Caco-2 (cell line): ENCODE measurements at regions not wholly inside any gene's neighbourhood (a gene's known extent, or its start where the extent isn't known, plus 50 kb on each side); places are given as distances from the start of the nearest gene placed in this dataset.

Source experiments
- BruUV-seq: library from RNA; stranded (reverse); fragments of 400-500 nt; replicated peaks from 2 replicates; lab custom pipeline; 2021; lab: Mats Ljungman, UMichigan
- CTCF ChIA-PET: fragments of 300-600 bp; sonication (Branson Sonifier 250); formaldehyde crosslinking; loops from one replicate; lab custom pipeline; 2022; ENCODE audit warnings: antibody characterized with exemption; lab: Charles Lee
- POLR2A ChIA-PET: fragments of 300-600 bp; sonication (Branson Sonifier 250); formaldehyde crosslinking; loops from one replicate; lab custom pipeline; 2022; ENCODE audit warnings: antibody characterized with exemption; lab: Charles Lee
- DNase-seq, 2 experiments: peaks; one replicate each; pipeline versions ENCODE4 v3.0.0 to v3.0.0-alpha.2; 2020 to 2022
- H3K27me3 ChIP-seq: replicated peaks from 2 replicates; pipeline ENCODE4 v1.6.0; 2011; ENCODE audit warnings: low read length; ENCODE audit not compliant: control insufficient read depth, insufficient read depth
- H3K36me3 ChIP-seq: 2 replicates; pipeline ENCODE4 v1.5.1; 2011; ENCODE audit warnings: low read length; ENCODE audit not compliant: control insufficient read depth, insufficient read depth
- H3K4me1 ChIP-seq: fragments of 250-450 bp; sonication (Bioruptor Pico); 2 replicates; pipeline ENCODE4 v1.5.1; 2020; ENCODE audit warnings: mild to moderate bottlenecking
- H3K4me3 ChIP-seq: 2 replicates; pipeline ENCODE4 v1.5.1; 2011; ENCODE audit warnings: low read depth, mild to moderate bottlenecking, control low read depth, low read length
- H3K9me3 ChIP-seq: fragments of 250-450 bp; sonication (Bioruptor Pico); 2 replicates; pipeline ENCODE4 v1.5.1; 2020; ENCODE audit warnings: mild to moderate bottlenecking, moderate library complexity
- H3K27ac Mint-ChIP-seq: one replicate; pipeline ENCODE4 v1.8.0; 2022; ENCODE audit warnings: mixed read lengths; ENCODE audit not compliant: unreplicated experiment
- H3K27me3 Mint-ChIP-seq: one replicate; pipeline ENCODE4 v1.8.0; 2022; ENCODE audit warnings: mixed read lengths; ENCODE audit not compliant: insufficient read depth, unreplicated experiment
- H3K36me3 Mint-ChIP-seq: one replicate; pipeline ENCODE4 v1.8.0; 2022; ENCODE audit warnings: mild to moderate bottlenecking, mixed read lengths; ENCODE audit not compliant: insufficient read depth, unreplicated experiment
- H3K4me1 Mint-ChIP-seq: one replicate; pipeline ENCODE4 v1.8.0; 2022; ENCODE audit warnings: low read depth, mixed read lengths; ENCODE audit not compliant: unreplicated experiment
- H3K4me3 Mint-ChIP-seq: one replicate; pipeline ENCODE4 v1.8.0; 2022; ENCODE audit warnings: mild to moderate bottlenecking, moderate library complexity, mixed read lengths; ENCODE audit not compliant: unreplicated experiment
- H3K9me3 Mint-ChIP-seq: one replicate; pipeline ENCODE4 v1.8.0; 2022; ENCODE audit warnings: mixed read lengths; ENCODE audit not compliant: unreplicated experiment
- CTCF ChIP-seq, 2 experiments: fragments of 200-600 bp in 1 of 2; IDR thresholded peaks; 1 replicate in 1 of 2; 2 replicates in 1 of 2; pipeline versions ENCODE4 v1.5.1 to v1.8.0; 2011 to 2022; ENCODE audit warnings: antibody characterized with exemption in 1 of 2, control low read depth in 1 of 2, inconsistent platforms in 1 of 2, low read depth in 1 of 2, low read length in 1 of 2, mild to moderate bottlenecking in 1 of 2, moderate library complexity in 1 of 2; ENCODE audit not compliant: insufficient read depth in 1 of 2, severe bottlenecking in 1 of 2, unreplicated experiment in 1 of 2
- intact Hi-C: fragments of 100-400 bp; cut with micrococcal nuclease; formaldehyde crosslinking; loops from one replicate; pipeline ENCODE4 v1.10.0; 2022; ENCODE audit not compliant: unreplicated experiment

GRCh38 chr3:3476669-3477068 is 297.2 kb upstream of the CRBN start:
- CTCF ChIA-PET: no interaction called here
- no peak for DNase-seq
- no TSS peak for BruUV-seq
- intact Hi-C loops: no loop called here
- H3K9me3 Mint-ChIP-seq: no peaks in the 10 kb centered on the region
- H3K4me3 Mint-ChIP-seq: no peak overlapping the region
- H3K4me1 Mint-ChIP-seq: no peaks in the 10 kb centered on the region
- Histone ChIP-seq H3K36me3 (no peaks in the 10 kb centered on the region), H3K9me3 (no peaks in the 10 kb centered on the region), H3K27me3 (no peaks in the 10 kb centered on the region), H3K4me3 (no peak overlapping the region), H3K4me1 (no peaks in the 10 kb centered on the region)
- peaks cover 8% of the 10 kb centered on the region for H3K27me3 Mint-ChIP-seq
- H3K36me3 Mint-ChIP-seq: no peaks in the 10 kb centered on the region
- no peak overlapping the region for H3K27ac Mint-ChIP-seq
- POLR2A ChIA-PET: no interaction called here
- no peak for TF ChIP-seq CTCF (IDR thresholded peaks at IDR 0.05; ENCODE audit: insufficient read depth in 1 of 2, low read depth in 1 of 2, low read length in 1 of 2, severe bottlenecking in 1 of 2, unreplicated experiment in 1 of 2)

- Mint-ChIP-seq H3K27ac (no peak overlapping the region), H3K9me3 (no peaks in the 10 kb centered on the region), H3K27me3 (peaks cover under 1% of the 10 kb centered on the region), H3K36me3 (no peaks in the 10 kb centered on the region), H3K4me3 (no peak overlapping the region), H3K4me1 (no peaks in the 10 kb centered on the region)
- no peak for DNase-seq
- H3K27me3 ChIP-seq: no peaks in the 10 kb centered on the region
- no peak overlapping the region for H3K4me3 ChIP-seq
- no peaks in the 10 kb centered on the region for H3K4me1 ChIP-seq
- no TSS peak for BruUV-seq
- ChIA-PET CTCF (no interaction called here), POLR2A (no interaction called here)
- no peak for TF ChIP-seq CTCF (IDR thresholded peaks at IDR 0.05; ENCODE audit: insufficient read depth in 1 of 2, low read depth in 1 of 2, low read length in 1 of 2, severe bottlenecking in 1 of 2, unreplicated experiment in 1 of 2)
- no peaks in the 10 kb centered on the region for H3K9me3 ChIP-seq
- no peaks in the 10 kb centered on the region for H3K36me3 ChIP-seq
- intact Hi-C loops: no loop called here
Measured at GRCh38 chr3:3468596-3468995, 289.1 kb upstream of the CRBN start.

- Mint-ChIP-seq H3K4me1 (no peaks in the 10 kb centered on the region), H3K4me3 (no peak overlapping the region), H3K27ac (no peak overlapping the region), H3K9me3 (no peaks in the 10 kb centered on the region), H3K27me3 (no peaks in the 10 kb centered on the region), H3K36me3 (no peaks in the 10 kb centered on the region)
- TF ChIP-seq CTCF (IDR thresholded peaks at IDR 0.05; ENCODE audit: insufficient read depth in 1 of 2, low read depth in 1 of 2, low read length in 1 of 2, severe bottlenecking in 1 of 2, unreplicated experiment in 1 of 2): no peak
- DNase-seq: no peak
- Histone ChIP-seq H3K4me1 (no peaks in the 10 kb centered on the region), H3K9me3 (no peaks in the 10 kb centered on the region), H3K27me3 (no peaks in the 10 kb centered on the region), H3K4me3 (no peak overlapping the region), H3K36me3 (no peaks in the 10 kb centered on the region)
- CTCF ChIA-PET: no interaction called here
- intact Hi-C loops: no loop called here
- POLR2A ChIA-PET: no interaction called here
- BruUV-seq: no TSS peak
Measured at GRCh38 chr3:3464131-3464530, 284.6 kb upstream of the CRBN start.
